ENCODE measurements at regions not wholly inside any gene's neighbourhood (a gene's known extent, or its start where the extent isn't known, plus 50 kb on each side); places are given as distances from the start of the nearest gene placed in this dataset.

DNA sequence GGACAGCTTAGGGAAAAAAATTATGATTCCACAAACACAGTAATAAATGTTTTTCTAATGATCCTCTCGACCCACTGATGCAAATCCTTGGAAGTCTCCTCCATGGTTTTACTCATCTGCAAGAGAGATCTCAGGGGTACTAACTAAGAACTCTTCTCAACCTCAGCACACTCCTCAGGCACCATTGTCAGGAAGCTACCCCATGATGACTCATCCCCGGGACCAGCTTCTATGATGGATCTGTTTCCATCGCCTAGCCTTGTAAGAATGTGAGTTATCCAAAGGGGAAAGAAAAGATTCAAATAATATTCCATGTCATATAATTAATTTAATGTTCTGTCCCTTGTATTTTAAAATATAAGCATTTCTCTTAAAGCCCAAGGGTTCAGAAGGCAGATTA is 816.1 kb upstream of the IGFBP7 start:
- no peaks in the 10 kb centered on the region for H3K4me1 ChIP-seq (ENCODE audit: insufficient read depth)
- H3K27ac ChIP-seq = no peak overlapping the region
- TF ChIP-seq CTCF (IDR thresholded peaks at IDR 0.05) = no peak
- intact Hi-C loops (cut with DNase I) = no loop called here
- 82 to 87% (median 86%) methylated on average over 3 of the region's 3 CpGs for WGBS, 3 donors
- no peaks in the 10 kb centered on the region for H3K9me3 ChIP-seq
- H3K4me3 ChIP-seq = no peak overlapping the region
- DNase-seq = no peak
- no peaks in the 10 kb centered on the region for H3K27me3 ChIP-seq
- no peaks in the 10 kb centered on the region for H3K36me3 ChIP-seq

- DNase-seq = no peak
- intact Hi-C loops (cut with DNase I) = no loop called here
- no peak for TF ChIP-seq CTCF (IDR thresholded peaks at IDR 0.05)
- TF ChIP-seq EP300 (IDR thresholded peaks at IDR 0.05) = no peak
- TF ChIP-seq POLR2A (IDR thresholded peaks at IDR 0.05) = no peak
- 81 to 95% (median 83%) methylated on average over 1 of the region's 1 CpG for WGBS, 3 donors
- Histone ChIP-seq H3K4me1 (ENCODE audit: insufficient read depth) (no peaks in the 10 kb centered on the region), H3K27ac (no peak overlapping the region), H3K4me3 (no peak overlapping the region), H3K27me3 (no peaks in the 10 kb centered on the region), H3K36me3 (no peaks in the 10 kb centered on the region), H3K9me3 (no peaks in the 10 kb centered on the region)
These were observed 814.8 kb upstream of the IGFBP7 start for GRCh38 chr4:57924951-57925350.

DNA sequence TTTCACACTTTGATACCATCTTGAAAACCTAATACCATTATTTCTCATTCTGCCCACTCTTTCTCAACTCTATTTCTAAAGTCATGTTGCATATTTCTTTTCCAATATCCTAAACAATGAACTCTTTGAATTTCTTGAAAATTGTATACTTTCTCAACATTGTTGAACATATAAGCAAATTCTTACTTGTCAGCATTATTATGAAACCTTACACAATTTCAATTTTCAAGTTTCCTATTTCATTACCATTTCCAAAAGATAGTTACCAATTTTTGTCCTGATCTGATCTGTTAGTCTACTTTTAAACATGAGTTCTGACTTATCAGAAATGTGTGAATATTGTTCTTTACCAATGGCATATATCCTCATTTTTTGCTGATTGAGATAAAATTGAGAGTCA is 806.3 kb upstream of the IGFBP7 start:
- Histone ChIP-seq H3K4me1 (ENCODE audit: insufficient read depth) (no peaks in the 10 kb centered on the region), H3K27me3 (no peaks in the 10 kb centered on the region), H3K27ac (no peak overlapping the region), H3K36me3 (no peaks in the 10 kb centered on the region), H3K4me3 (no peak overlapping the region), H3K9me3 (no peaks in the 10 kb centered on the region)
- no peak for DNase-seq
- intact Hi-C loops (cut with DNase I) = loop anchor here in 1 of 4 donors (5.0 kb wide), 1 partner anchor 1186 kb away; no protein-coding TSS in a partner anchor
- TF ChIP-seq POLR2A (IDR thresholded peaks at IDR 0.05) (no peak), EP300 (IDR thresholded peaks at IDR 0.05) (no peak), CTCF (IDR thresholded peaks at IDR 0.05) (no peak)

DNA sequence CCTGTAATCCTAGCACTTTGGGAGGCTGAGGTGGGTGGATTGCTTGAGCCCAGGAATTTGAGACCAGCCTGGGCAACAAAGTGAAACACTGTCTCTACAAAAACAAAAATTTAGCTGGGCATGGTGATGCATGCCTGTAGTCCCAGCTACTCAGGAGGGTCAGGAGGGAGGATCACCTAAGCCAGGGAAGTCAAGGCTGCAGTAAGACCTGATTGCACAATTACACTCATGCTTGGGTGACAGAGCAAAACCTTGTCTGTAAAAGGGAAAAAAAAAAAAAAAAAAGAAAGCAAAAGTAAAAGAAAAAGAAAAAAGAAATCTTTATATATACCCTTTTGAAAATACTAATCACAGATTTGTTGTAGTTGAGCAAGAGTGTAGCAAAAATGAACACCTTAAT is 801.0 kb upstream of the IGFBP7 start:
- H3K9me3 ChIP-seq = no peaks in the 10 kb centered on the region
- no peaks in the 10 kb centered on the region for H3K36me3 ChIP-seq
- H3K27me3 ChIP-seq = no peaks in the 10 kb centered on the region
- no peak overlapping the region for H3K27ac ChIP-seq
- TF ChIP-seq CTCF (IDR thresholded peaks at IDR 0.05) (no peak), POLR2A (IDR thresholded peaks at IDR 0.05) (no peak), EP300 (IDR thresholded peaks at IDR 0.05) (no peak)
- H3K4me3 ChIP-seq = no peak overlapping the region
- no peaks in the 10 kb centered on the region for H3K4me1 ChIP-seq (ENCODE audit: insufficient read depth)
- no peak for DNase-seq
- intact Hi-C loops (cut with DNase I) = no loop called here

GRCh38 chr4:57910151-57910550 is 800.0 kb upstream of the IGFBP7 start:
- H3K27me3 ChIP-seq = no peaks in the 10 kb centered on the region
- H3K27ac ChIP-seq = no peak overlapping the region
- DNase-seq = no peak
- no peaks in the 10 kb centered on the region for H3K9me3 ChIP-seq
- no peak overlapping the region for H3K4me3 ChIP-seq
- TF ChIP-seq EP300 (IDR thresholded peaks at IDR 0.05) = no peak
- no peak for TF ChIP-seq POLR2A (IDR thresholded peaks at IDR 0.05)
- no peak for TF ChIP-seq CTCF (IDR thresholded peaks at IDR 0.05)
- H3K4me1 ChIP-seq (ENCODE audit: insufficient read depth) = no peaks in the 10 kb centered on the region
- no peaks in the 10 kb centered on the region for H3K36me3 ChIP-seq
- 85 to 92% (median 88%) methylated on average over 3 of the region's 3 CpGs for WGBS, 3 donors
- intact Hi-C loops (cut with DNase I) = no loop called here
